Endodermal cell (in vitro differentiated cells): ENCODE measurements at regions not wholly inside any gene's neighbourhood (a gene's known extent, or its start where the extent isn't known, plus 50 kb on each side); places are given as distances from the start of the nearest gene placed in this dataset.

Experiments used
- DNase-seq: peaks from one replicate; pipeline ENCODE4 v3.0.0-alpha.2; 2017
- H3K27ac ChIP-seq: 2 replicates; pipeline ENCODE4 v1.5.1; 2013; ENCODE audit warnings: mild to moderate bottlenecking, low read depth, low read length, moderate library complexity
- H3K27me3 ChIP-seq: 2 replicates; pipeline ENCODE4 v1.6.1; 2013; ENCODE audit warnings: mild to moderate bottlenecking, low read length, moderate library complexity; ENCODE audit not compliant: insufficient read depth, control insufficient read depth, poor library complexity, severe bottlenecking
- H3K36me3 ChIP-seq: 2 replicates; pipeline ENCODE4 v1.7.0; 2013; ENCODE audit warnings: mild to moderate bottlenecking, low read length, moderate library complexity; ENCODE audit not compliant: control insufficient read depth, insufficient read depth
- H3K4me1 ChIP-seq: one replicate; pipeline ENCODE4 v1.7.0; 2013; ENCODE audit warnings: low read length; ENCODE audit not compliant: control insufficient read depth, insufficient read depth
- H3K4me3 ChIP-seq: 2 replicates; pipeline ENCODE4 v1.5.1; 2013; ENCODE audit warnings: mild to moderate bottlenecking, low read length, moderate library complexity
- H3K9ac ChIP-seq: 2 replicates; pipeline ENCODE4 v1.6.1; 2013; ENCODE audit warnings: mild to moderate bottlenecking, low read length, moderate library complexity; ENCODE audit not compliant: poor library complexity, severe bottlenecking; ENCODE audit errors: extremely low read depth
- H3K9me3 ChIP-seq: 2 replicates; pipeline ENCODE4 v1.6.1; 2013; ENCODE audit warnings: mild to moderate bottlenecking, low read length, moderate library complexity; ENCODE audit not compliant: control insufficient read depth
- H3K27ac Mint-ChIP-seq: 2 replicates; pipeline ENCODE4 v1.8.0; 2020; ENCODE audit warnings: mixed read lengths
- H3K27me3 Mint-ChIP-seq: 2 replicates; pipeline ENCODE4 v1.8.0; 2021; ENCODE audit warnings: mild to moderate bottlenecking, mixed read lengths; ENCODE audit not compliant: insufficient read depth
- H3K36me3 Mint-ChIP-seq: 2 replicates; pipeline ENCODE4 v1.8.0; 2020; ENCODE audit warnings: low read depth, mixed read lengths
- H3K4me1 Mint-ChIP-seq: 2 replicates; pipeline ENCODE4 v1.8.0; 2020; ENCODE audit warnings: mixed read lengths
- H3K4me3 Mint-ChIP-seq: 2 replicates; pipeline ENCODE4 v1.8.0; 2020; ENCODE audit warnings: mild to moderate bottlenecking, moderate library complexity, mixed read lengths
- H3K9me3 Mint-ChIP-seq: 2 replicates; pipeline ENCODE4 v1.8.0; 2020; ENCODE audit warnings: mild to moderate bottlenecking, mixed read lengths
- WGBS, 2 experiments: methylation state at CpG; one replicate each; pipeline versions ENCODE4 v1.1.5 to v1.1.7; 2013; ENCODE audit warnings: missing lambda C conversion rate in 2 of 2, mixed read lengths in 1 of 2; ENCODE audit not compliant: insufficient coverage in 1 of 2, insufficient read length in 1 of 2; 5-methylcytosine and 5-hydroxymethylcytosine counted together
- TF ChIP-seq, protein P1 (sequence below): fragments of 200-600 bp; sonication (generic); conservative IDR thresholded peaks from 2 replicates; pipeline ENCODE4 v1.5.0; 2021; ENCODE audit warnings: antibody characterized with exemption, mild to moderate bottlenecking

DNA sequence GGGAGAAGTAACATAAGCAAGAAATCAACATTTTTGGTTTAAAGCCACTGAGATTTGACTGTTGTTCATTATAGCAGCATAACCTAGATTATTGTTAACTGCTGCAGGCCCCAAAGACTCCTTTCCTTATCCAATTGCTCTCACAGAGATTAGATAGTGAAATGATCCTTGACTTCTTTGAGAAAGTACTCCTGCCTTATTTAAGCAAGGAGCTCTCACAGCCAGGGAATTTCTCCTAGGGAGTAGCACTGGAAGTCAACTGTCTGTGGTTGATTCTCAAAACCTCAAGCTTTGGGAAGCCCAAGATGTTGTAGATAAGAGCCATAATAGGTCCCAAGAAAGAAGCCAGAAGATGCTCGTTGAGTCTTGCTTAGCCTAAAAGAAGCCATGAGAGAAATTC lies 151.8 kb upstream of the TSC22D2 start:
- no peaks in the 10 kb centered on the region for H3K36me3 Mint-ChIP-seq
- no peak for DNase-seq
- WGBS, 2 experiments = 50 to 76% methylated on average over 1 of the region's 1 CpG
- Histone ChIP-seq H3K27me3 (no peaks in the 10 kb centered on the region), H3K4me3 (no peak overlapping the region), H3K27ac (no peak overlapping the region), H3K9me3 (no peaks in the 10 kb centered on the region), H3K9ac (no peak overlapping the region), H3K36me3 (no peaks in the 10 kb centered on the region), H3K4me1 (peaks cover 5% of the 10 kb centered on the region)
- H3K9me3 Mint-ChIP-seq = no peaks in the 10 kb centered on the region
- H3K27ac Mint-ChIP-seq = no peak overlapping the region
- H3K4me3 Mint-ChIP-seq = no peak overlapping the region
- peaks cover 21% of the 10 kb centered on the region for H3K4me1 Mint-ChIP-seq
- H3K27me3 Mint-ChIP-seq = peaks cover 1% of the 10 kb centered on the region
- TF ChIP-seq, protein P1, sequence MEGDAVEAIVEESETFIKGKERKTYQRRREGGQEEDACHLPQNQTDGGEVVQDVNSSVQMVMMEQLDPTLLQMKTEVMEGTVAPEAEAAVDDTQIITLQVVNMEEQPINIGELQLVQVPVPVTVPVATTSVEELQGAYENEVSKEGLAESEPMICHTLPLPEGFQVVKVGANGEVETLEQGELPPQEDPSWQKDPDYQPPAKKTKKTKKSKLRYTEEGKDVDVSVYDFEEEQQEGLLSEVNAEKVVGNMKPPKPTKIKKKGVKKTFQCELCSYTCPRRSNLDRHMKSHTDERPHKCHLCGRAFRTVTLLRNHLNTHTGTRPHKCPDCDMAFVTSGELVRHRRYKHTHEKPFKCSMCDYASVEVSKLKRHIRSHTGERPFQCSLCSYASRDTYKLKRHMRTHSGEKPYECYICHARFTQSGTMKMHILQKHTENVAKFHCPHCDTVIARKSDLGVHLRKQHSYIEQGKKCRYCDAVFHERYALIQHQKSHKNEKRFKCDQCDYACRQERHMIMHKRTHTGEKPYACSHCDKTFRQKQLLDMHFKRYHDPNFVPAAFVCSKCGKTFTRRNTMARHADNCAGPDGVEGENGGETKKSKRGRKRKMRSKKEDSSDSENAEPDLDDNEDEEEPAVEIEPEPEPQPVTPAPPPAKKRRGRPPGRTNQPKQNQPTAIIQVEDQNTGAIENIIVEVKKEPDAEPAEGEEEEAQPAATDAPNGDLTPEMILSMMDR = no peak

DNA sequence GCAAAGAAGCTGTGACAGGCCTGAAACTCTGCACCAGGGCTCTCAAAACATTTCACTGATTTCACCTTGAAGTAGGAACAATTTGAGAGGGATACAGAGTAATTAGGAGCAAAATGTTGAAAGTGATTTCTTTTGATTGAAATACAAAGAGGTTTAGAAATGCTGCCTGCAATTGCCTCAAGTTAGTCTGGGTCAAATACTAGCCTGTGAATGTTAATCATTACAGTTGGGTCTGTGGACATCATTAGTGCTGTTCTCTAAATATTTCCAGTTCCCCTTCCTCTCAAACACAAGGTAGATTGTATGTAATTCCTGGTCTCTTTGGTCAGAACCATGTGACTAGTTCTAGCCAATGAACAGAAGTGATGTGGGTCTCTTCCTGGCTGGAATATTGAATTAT lies 152.3 kb upstream of the TSC22D2 start:
- Histone ChIP-seq H3K9me3 (no peaks in the 10 kb centered on the region), H3K4me1 (peaks cover 5% of the 10 kb centered on the region), H3K4me3 (no peak overlapping the region), H3K9ac (no peak overlapping the region), H3K27ac (peak overlapping the region; percentile 57), H3K27me3 (no peaks in the 10 kb centered on the region), H3K36me3 (no peaks in the 10 kb centered on the region)
- H3K27me3 Mint-ChIP-seq = peaks cover 1% of the 10 kb centered on the region
- H3K4me1 Mint-ChIP-seq = peaks cover 21% of the 10 kb centered on the region
- no peak overlapping the region for H3K4me3 Mint-ChIP-seq
- no peak overlapping the region for H3K27ac Mint-ChIP-seq
- no peaks in the 10 kb centered on the region for H3K9me3 Mint-ChIP-seq
- no peak for DNase-seq
- H3K36me3 Mint-ChIP-seq = no peaks in the 10 kb centered on the region
- TF ChIP-seq, protein P1 = no peak

DNA sequence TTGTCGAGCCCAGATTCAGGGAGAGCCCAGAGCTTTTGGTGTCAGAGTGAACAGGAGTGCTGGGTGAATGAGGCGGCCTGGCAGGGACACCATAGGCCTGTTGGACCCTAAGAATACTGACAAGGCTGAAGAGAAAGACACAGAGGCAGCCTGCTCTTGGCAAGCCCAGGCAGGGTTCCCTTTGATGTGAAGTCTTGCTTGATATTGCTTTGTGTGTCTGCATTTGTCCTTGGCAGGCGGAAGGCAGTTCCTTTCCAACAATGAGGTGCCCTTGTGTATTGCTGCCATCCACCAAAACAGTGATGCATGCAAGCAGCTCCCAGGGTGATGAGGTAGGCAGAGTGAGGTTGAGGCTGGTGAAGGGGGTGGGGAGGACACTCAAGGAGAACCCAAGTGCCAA lies 152.7 kb upstream of the TSC22D2 start:
- H3K4me3 ChIP-seq = no peak overlapping the region
- peaks cover 5% of the 10 kb centered on the region for H3K4me1 ChIP-seq
- Mint-ChIP-seq H3K27ac (no peak overlapping the region), H3K27me3 (peaks cover 2% of the 10 kb centered on the region), H3K36me3 (no peaks in the 10 kb centered on the region), H3K4me1 (peaks cover 21% of the 10 kb centered on the region), H3K4me3 (no peak overlapping the region), H3K9me3 (no peaks in the 10 kb centered on the region)
- TF ChIP-seq, protein P1 = no peak
- H3K9me3 ChIP-seq = no peaks in the 10 kb centered on the region
- H3K27me3 ChIP-seq = no peaks in the 10 kb centered on the region
- peak overlapping the region; percentile 57 for H3K27ac ChIP-seq
- H3K36me3 ChIP-seq = no peaks in the 10 kb centered on the region
- no peak for DNase-seq
- H3K9ac ChIP-seq = no peak overlapping the region
- WGBS, 2 experiments = 60 to 93% methylated on average over 1 to 3 of the region's 3 CpGs
